OCI-LY3 (cell line): ENCODE measurements at regions not wholly inside any gene's neighbourhood (a gene's known extent, or its start where the extent isn't known, plus 50 kb on each side); places are given as distances from the start of the nearest gene placed in this dataset.

Source experiments
- EZH2phosphoT487 ChIP-seq: fragments of 200-600 bp; shearing (Covaris generic); IDR thresholded peaks from 2 replicates; pipeline ENCODE4 v1.6.1; 2018; ENCODE audit warnings: antibody characterized with exemption, mixed run types, low read depth
- TF ChIP-seq, protein P1 (sequence below): fragments of 200-600, 300-600 bp; sonication (generic); IDR thresholded peaks from 2 replicates; pipeline ENCODE4 v1.5.1; 2014; ENCODE audit warnings: antibody characterized with exemption, low read length, low read depth

DNA sequence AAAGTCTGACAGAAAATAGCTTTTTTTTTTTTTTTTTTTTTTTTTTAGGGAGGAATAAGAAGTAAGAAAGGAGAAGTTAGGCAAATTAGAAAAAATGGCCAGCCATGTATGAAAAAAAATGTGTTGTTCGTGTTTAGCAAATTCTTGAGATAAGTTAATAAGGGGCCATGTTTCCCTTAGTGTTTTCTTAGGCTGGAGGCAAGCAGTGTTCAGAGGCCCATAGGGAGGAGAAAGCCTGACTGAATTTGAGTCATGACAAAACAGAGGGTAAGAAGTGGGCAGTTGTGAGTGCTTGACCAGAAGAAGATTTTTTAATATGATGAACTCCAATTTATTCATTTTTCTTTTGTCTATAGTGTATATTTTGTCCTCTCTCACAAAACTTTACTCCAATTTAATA, 766.4 kb downstream of the FAM181B start:
- TF ChIP-seq, protein P1, sequence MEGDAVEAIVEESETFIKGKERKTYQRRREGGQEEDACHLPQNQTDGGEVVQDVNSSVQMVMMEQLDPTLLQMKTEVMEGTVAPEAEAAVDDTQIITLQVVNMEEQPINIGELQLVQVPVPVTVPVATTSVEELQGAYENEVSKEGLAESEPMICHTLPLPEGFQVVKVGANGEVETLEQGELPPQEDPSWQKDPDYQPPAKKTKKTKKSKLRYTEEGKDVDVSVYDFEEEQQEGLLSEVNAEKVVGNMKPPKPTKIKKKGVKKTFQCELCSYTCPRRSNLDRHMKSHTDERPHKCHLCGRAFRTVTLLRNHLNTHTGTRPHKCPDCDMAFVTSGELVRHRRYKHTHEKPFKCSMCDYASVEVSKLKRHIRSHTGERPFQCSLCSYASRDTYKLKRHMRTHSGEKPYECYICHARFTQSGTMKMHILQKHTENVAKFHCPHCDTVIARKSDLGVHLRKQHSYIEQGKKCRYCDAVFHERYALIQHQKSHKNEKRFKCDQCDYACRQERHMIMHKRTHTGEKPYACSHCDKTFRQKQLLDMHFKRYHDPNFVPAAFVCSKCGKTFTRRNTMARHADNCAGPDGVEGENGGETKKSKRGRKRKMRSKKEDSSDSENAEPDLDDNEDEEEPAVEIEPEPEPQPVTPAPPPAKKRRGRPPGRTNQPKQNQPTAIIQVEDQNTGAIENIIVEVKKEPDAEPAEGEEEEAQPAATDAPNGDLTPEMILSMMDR, result no peak
- no peak for TF ChIP-seq EZH2phosphoT487
